HepG2 (cell line): ENCODE measurements at regions not wholly inside any gene's neighbourhood (a gene's known extent, or its start where the extent isn't known, plus 50 kb on each side); places are given as distances from the start of the nearest gene placed in this dataset.

Experiments used
- ATAC-seq: fragments of 200-7000 bp; cut with Tn5 transposase; 3 replicates; pipeline ENCODE4 v1.9.1; 2020; ENCODE audit warnings: mild to moderate bottlenecking, moderate library complexity
- BruUV-seq: library from RNA; stranded (reverse); fragments of 400-500 nt; replicated peaks from 2 replicates; lab custom pipeline; 2021; lab: Mats Ljungman, UMichigan
- CTCF ChIA-PET: fragments of 300-600 bp; formaldehyde crosslinking; extraction: SDS; loops from one replicate; lab custom pipeline; 2021; ENCODE audit warnings: low total read pairs, inconsistent platforms, low intra/inter-chr PET ratio; lab: Yijun Ruan, JAX
- POLR2A ChIA-PET: fragments of 350-600 bp; sonication (Branson Sonifier 250); formaldehyde crosslinking; loops from one replicate; lab custom pipeline; 2020; ENCODE audit warnings: antibody characterized with exemption, inconsistent platforms; lab: Yijun Ruan, JAX
- DNase-seq: peaks from one replicate; pipeline ENCODE4 v3.0.0-alpha.2; 2015; ENCODE audit warnings: low spot score
- FAIRE-seq: peaks from 3 replicates; lab custom pipeline; 2011; peaks lifted over from hg19 to GRCh38; lab: Jason Lieb, UNC
- H2AFZ ChIP-seq: one replicate; pipeline ENCODE4 v1.6.1; 2011; ENCODE audit warnings: low read length, inconsistent platforms
- H3K27ac ChIP-seq: fragments of 300-600 bp; 3 replicates; pipeline ENCODE4 v1.8.0; 2011; ENCODE audit warnings: mixed run types, mild to moderate bottlenecking, mixed read lengths, low read length, inconsistent platforms; ENCODE audit not compliant: insufficient read depth; ENCODE audit errors: extremely low read length
- H3K27me3 ChIP-seq, 2 experiments: fragments of 200-600 bp in 1 of 2; 2 replicates in 1 of 2; 3 replicates in 1 of 2; pipeline versions ENCODE4 v1.6.0 to v1.8.0; 2011; ENCODE audit warnings: low read length in 2 of 2, mild to moderate bottlenecking in 2 of 2, moderate library complexity in 2 of 2, inconsistent platforms in 1 of 2; ENCODE audit not compliant: insufficient read depth in 2 of 2, control insufficient read depth in 1 of 2
- H3K36me3 ChIP-seq, 2 experiments: fragments of 200-600 bp in 1 of 2; replicated peaks in 1 of 2; 2 replicates in 1 of 2; 3 replicates in 1 of 2; pipeline versions ENCODE4 v1.5.1 to v1.8.0; 2011; ENCODE audit warnings: low read length in 2 of 2, inconsistent platforms in 1 of 2; ENCODE audit not compliant: insufficient read depth in 2 of 2, control insufficient read depth in 1 of 2
- H3K4me1 ChIP-seq: 2 replicates; pipeline ENCODE4 v1.5.1; 2012; ENCODE audit warnings: low read length, inconsistent platforms; ENCODE audit not compliant: insufficient read depth
- H3K4me2 ChIP-seq: 2 replicates; pipeline ENCODE4 v1.6.0; 2011; ENCODE audit warnings: low read depth, low read length, inconsistent platforms
- H3K4me3 ChIP-seq, 3 experiments: fragments of 200-600 bp in 1 of 3; sonication (generic), shearing (Covaris generic) in 1 of 3; replicated peaks in 1 of 3; 2 replicates each; pipeline ENCODE4 v1.5.1; 2011 to 2016; ENCODE audit warnings: low read length in 3 of 3, inconsistent platforms in 2 of 3, low read depth in 2 of 3, mild to moderate bottlenecking in 2 of 3, control low read depth in 1 of 3, mixed read lengths in 1 of 3; ENCODE audit not compliant: insufficient read depth in 1 of 3
- H3K79me2 ChIP-seq: one replicate; pipeline ENCODE4 v1.6.1; 2011; ENCODE audit warnings: low read length, inconsistent platforms; ENCODE audit not compliant: insufficient read depth
- H3K9ac ChIP-seq: 2 replicates; pipeline ENCODE4 v1.6.0; 2011; ENCODE audit warnings: mild to moderate bottlenecking, low read depth, low read length, inconsistent platforms; ENCODE audit not compliant: insufficient read depth
- H3K9me3 ChIP-seq: 2 replicates; pipeline ENCODE4 v1.5.1; 2012; ENCODE audit warnings: mild to moderate bottlenecking, low read length
- H4K20me1 ChIP-seq: 2 replicates; pipeline ENCODE4 v1.6.0; 2011; ENCODE audit warnings: inconsistent platforms, mild to moderate bottlenecking, low read length, moderate library complexity; ENCODE audit not compliant: insufficient read depth
- AFF4 ChIP-seq: sonication (generic); formaldehyde crosslinking; IDR thresholded peaks from 2 replicates; pipeline ENCODE4 v1.4.0; 2020; ENCODE audit warnings: missing genetic modification reagents
- EED ChIP-seq: sonication (generic); formaldehyde crosslinking; IDR thresholded peaks from 2 replicates; pipeline ENCODE4 v1.5.0; 2020; ENCODE audit warnings: mild to moderate bottlenecking, missing genetic modification reagents
- GRHL1 ChIP-seq: sonication (generic); formaldehyde crosslinking; conservative IDR thresholded peaks from 2 replicates; pipeline ENCODE4 v1.8.0; 2022; ENCODE audit warnings: missing genetic modification reagents
- GTF3A ChIP-seq: sonication (generic); formaldehyde crosslinking; conservative IDR thresholded peaks from 2 replicates; pipeline ENCODE4 v1.4.0; 2020; ENCODE audit warnings: mild to moderate bottlenecking, missing genetic modification reagents
- LBX2 ChIP-seq: sonication (generic); formaldehyde crosslinking; IDR thresholded peaks from 2 replicates; pipeline ENCODE4 v1.5.0; 2020; ENCODE audit warnings: missing genetic modification reagents, mild to moderate bottlenecking, borderline replicate concordance
- RBFOX2 ChIP-seq: fragments of 200-400 bp; formaldehyde crosslinking; IDR thresholded peaks from 2 replicates; pipeline ENCODE4 v1.6.1; 2017; ENCODE audit warnings: low read depth, mild to moderate bottlenecking, low read length
- SP4 ChIP-seq: sonication (generic); formaldehyde crosslinking; IDR thresholded peaks from 2 replicates; pipeline ENCODE4 v1.8.1; 2023; ENCODE audit warnings: mild to moderate bottlenecking, missing genetic modification reagents
- SRSF1 ChIP-seq: fragments of 200-400 bp; formaldehyde crosslinking; optimal IDR thresholded peaks from 2 replicates; pipeline ENCODE3; 2017; ENCODE audit warnings: mild to moderate bottlenecking, low read depth, low read length, moderate library complexity
- TEAD3 ChIP-seq: optimal IDR thresholded peaks from 2 replicates; pipeline ENCODE3; 2016; ENCODE audit warnings: borderline replicate concordance
- TSC22D2 ChIP-seq: sonication (generic); formaldehyde crosslinking; IDR thresholded peaks from 2 replicates; pipeline ENCODE4 v1.5.1; 2020; ENCODE audit warnings: missing genetic modification reagents, mild to moderate bottlenecking, borderline replicate concordance
- ZBED4 ChIP-seq: sonication (generic); formaldehyde crosslinking; IDR thresholded peaks from 2 replicates; pipeline ENCODE4 v1.4.0; 2020; ENCODE audit warnings: missing genetic modification reagents, borderline replicate concordance
- ZBTB7A ChIP-seq: sonication (generic); formaldehyde crosslinking; IDR thresholded peaks from 2 replicates; pipeline ENCODE4 v1.8.0; 2022; ENCODE audit warnings: mild to moderate bottlenecking, missing genetic modification reagents
- ZBTB7B ChIP-seq: sonication (generic); formaldehyde crosslinking; IDR thresholded peaks from 2 replicates; pipeline ENCODE4 v1.4.0; 2020; ENCODE audit warnings: missing genetic modification reagents
- ZKSCAN1 ChIP-seq: fragments of 150-350 bp; IDR thresholded peaks from 2 replicates; pipeline ENCODE4 v1.6.1; 2014; ENCODE audit warnings: low read length
- ZNF292 ChIP-seq: sonication (generic); formaldehyde crosslinking; IDR thresholded peaks from 2 replicates; pipeline ENCODE4 v1.8.1; 2022; ENCODE audit warnings: mild to moderate bottlenecking, low read depth, missing genetic modification reagents, borderline replicate concordance
- ZNF598 ChIP-seq: sonication (generic); formaldehyde crosslinking; IDR thresholded peaks from 2 replicates; pipeline ENCODE4 v1.5.1; 2020; ENCODE audit warnings: mild to moderate bottlenecking, missing genetic modification reagents, borderline replicate concordance
- WGBS: methylation state at CpG from one replicate; pipeline ENCODE4 v1.1.6; 2017; ENCODE audit warnings: low lambda C conversion rate; 5-methylcytosine and 5-hydroxymethylcytosine counted together
- in situ Hi-C: cut with HindIII; loops from 2 replicates; pipeline ENCODE4 v1.10.0; 2017; ENCODE audit warnings: low pct_unique_long_range_greater_than_20kb; ENCODE audit not compliant: extremely low pct_ligation_motif_present
- intact Hi-C: fragments of 100-400 bp; cut with micrococcal nuclease; formaldehyde crosslinking; loops from one replicate; pipeline ENCODE4 v1.10.0; 2022; ENCODE audit not compliant: unreplicated experiment

GRCh38 chr6:82030301-82030700 is 217.2 kb downstream of the IBTK start:
- Histone ChIP-seq H3K79me2 (no peaks in the 10 kb centered on the region), H3K9me3 (no peaks in the 10 kb centered on the region), H3K4me1 (no peaks in the 10 kb centered on the region), H3K36me3 (no peaks in the 10 kb centered on the region), H4K20me1 (no peaks in the 10 kb centered on the region), H3K27ac (no peak overlapping the region), H3K4me2 (no peak overlapping the region), H2AFZ (no peak overlapping the region), H3K4me3 (no peak overlapping the region), H3K27me3 (no peaks in the 10 kb centered on the region), H3K9ac (no peak overlapping the region)
- ChIA-PET CTCF (no interaction called here), POLR2A (no interaction called here)
- no peak for ATAC-seq
- TF ChIP-seq TSC22D2 (no peak), ZNF598 (CRISPR knock-in tag) (no peak), SP4 (CRISPR knock-in tag) (no peak), AFF4 (CRISPR knock-in tag) (no peak), ZBTB7B (CRISPR knock-in tag) (no peak), RBFOX2 (no peak), SRSF1 (no peak), TEAD3 (no peak), GRHL1 (no peak), EED (CRISPR knock-in tag) (no peak), ZNF292 (no peak), LBX2 (CRISPR knock-in tag) (no peak), GTF3A (CRISPR knock-in tag) (no peak), ZBTB7A (CRISPR knock-in tag) (no peak), ZBED4 (CRISPR knock-in tag) (no peak), ZKSCAN1 (no peak)
- in situ Hi-C loops (no loop called here), intact Hi-C loops (no loop called here)
- no peak for FAIRE-seq
- BruUV-seq = no TSS peak
- 82% methylated on average over 2 of the region's 2 CpGs for WGBS
- DNase-seq = no peak
